HG03521 (cell line): ENCODE measurements at regions not wholly inside any gene's neighbourhood (a gene's known extent, or its start where the extent isn't known, plus 50 kb on each side); places are given as distances from the start of the nearest gene placed in this dataset.

Source experiments
- ATAC-seq: cut with Tn5 transposase; IDR thresholded peaks from one replicate; pipeline ENCODE4 v1.9.1; 2021; ENCODE audit warnings: mild to moderate bottlenecking, moderate library complexity; ENCODE audit not compliant: unreplicated experiment

GRCh38 chr2:43088143-43089073, 138.0 kb downstream of the ZFP36L2 start:
- ATAC-seq, result no peak

GRCh38 chr2:43087413-43087812, 139.0 kb downstream of the ZFP36L2 start:
- no peak for ATAC-seq

GRCh38 chr2:43086451-43087221, 139.8 kb downstream of the ZFP36L2 start:
- no peak for ATAC-seq

- no peak for ATAC-seq
These were observed 140.5 kb downstream of the ZFP36L2 start for GRCh38 chr2:43085929-43086328.

GRCh38 chr2:43085505-43085904, 140.9 kb downstream of the ZFP36L2 start:
- ATAC-seq, result no peak

- ATAC-seq, result no peak
These were observed 141.7 kb downstream of the ZFP36L2 start for GRCh38 chr2:43084699-43085091.

GRCh38 chr2:43083710-43084698, 142.4 kb downstream of the ZFP36L2 start:
- no peak for ATAC-seq

GRCh38 chr2:43082903-43083677, 143.3 kb downstream of the ZFP36L2 start:
- no peak for ATAC-seq

GRCh38 chr2:43082111-43082894, 144.1 kb downstream of the ZFP36L2 start:
- ATAC-seq, result no peak

- ATAC-seq, result no peak
These were observed 145.2 kb downstream of the ZFP36L2 start for GRCh38 chr2:43081131-43081765.

- ATAC-seq, result no peak
These were observed 145.8 kb downstream of the ZFP36L2 start for GRCh38 chr2:43080571-43081021.

GRCh38 chr2:43078781-43079755, 147.3 kb downstream of the ZFP36L2 start:
- no peak for ATAC-seq

GRCh38 chr2:43078301-43078700, 148.1 kb downstream of the ZFP36L2 start:
- ATAC-seq, result no peak

GRCh38 chr2:43077876-43078275, 148.5 kb downstream of the ZFP36L2 start:
- ATAC-seq, result no peak

GRCh38 chr2:43076676-43077075, 149.7 kb downstream of the ZFP36L2 start:
- ATAC-seq, result no peak

- ATAC-seq, result no peak
These were observed 150.4 kb downstream of the ZFP36L2 start for GRCh38 chr2:43075811-43076585.
